ENCODE measurements at regions not wholly inside any gene's neighbourhood (a gene's known extent, or its start where the extent isn't known, plus 50 kb on each side); places are given as distances from the start of the nearest gene placed in this dataset.

- no peaks in the 10 kb centered on the region for H3K9me3 ChIP-seq
- H3K4me1 ChIP-seq = peaks cover 18% of the 10 kb centered on the region
- ATAC-seq = no peak
- no peak for DNase-seq
- no peak overlapping the region for H3K4me3 ChIP-seq
- no peaks in the 10 kb centered on the region for H3K27me3 ChIP-seq (ENCODE audit: low read depth)
- no peak overlapping the region for H3K27ac ChIP-seq
- intact Hi-C loops (cut with DNase I) = no loop called here
- no peak for TF ChIP-seq CTCF (IDR thresholded peaks at IDR 0.05)
- H3K36me3 ChIP-seq = no peaks in the 10 kb centered on the region
Observed at GRCh38 chr14:101411151-101411550, 150.1 kb upstream of the DIO3 start.

- Histone ChIP-seq H3K4me3 (no peak overlapping the region), H3K27me3 (ENCODE audit: low read depth) (no peaks in the 10 kb centered on the region), H3K9me3 (no peaks in the 10 kb centered on the region), H3K4me1 (peaks cover 15% of the 10 kb centered on the region), H3K27ac (no peak overlapping the region), H3K36me3 (no peaks in the 10 kb centered on the region)
- intact Hi-C loops (cut with DNase I) = no loop called here
- TF ChIP-seq CTCF (IDR thresholded peaks at IDR 0.05) = no peak
- DNase-seq (no peak), ATAC-seq (no peak)
Observed at GRCh38 chr14:101411779-101412178, 149.5 kb upstream of the DIO3 start.

- peaks cover 6% of the 10 kb centered on the region for H3K4me1 ChIP-seq
- intact Hi-C loops (cut with DNase I) = no loop called here
- ATAC-seq = no peak
- no peaks in the 10 kb centered on the region for H3K9me3 ChIP-seq
- H3K4me3 ChIP-seq = no peak overlapping the region
- no peaks in the 10 kb centered on the region for H3K36me3 ChIP-seq
- no peaks in the 10 kb centered on the region for H3K27me3 ChIP-seq (ENCODE audit: low read depth)
- H3K27ac ChIP-seq = no peak overlapping the region
- no peak for DNase-seq
- no peak for TF ChIP-seq CTCF (IDR thresholded peaks at IDR 0.05)
Observed at GRCh38 chr14:101412739-101413138, 148.6 kb upstream of the DIO3 start.

GRCh38 chr14:101417434-101417833, 143.9 kb upstream of the DIO3 start:
- no peaks in the 10 kb centered on the region for H3K4me1 ChIP-seq
- no peaks in the 10 kb centered on the region for H3K36me3 ChIP-seq
- no peak overlapping the region for H3K4me3 ChIP-seq
- peaks cover 4% of the 10 kb centered on the region for H3K27me3 ChIP-seq (ENCODE audit: low read depth)
- no peaks in the 10 kb centered on the region for H3K9me3 ChIP-seq
- no peak for TF ChIP-seq CTCF (IDR thresholded peaks at IDR 0.05)
- no peak overlapping the region for H3K27ac ChIP-seq
- DNase-seq = no peak
- ATAC-seq = no peak
- intact Hi-C loops (cut with DNase I) = no loop called here

- no peaks in the 10 kb centered on the region for H3K9me3 ChIP-seq
- no peak for ATAC-seq
- TF ChIP-seq CTCF (IDR thresholded peaks at IDR 0.05) = no peak
- no peak overlapping the region for H3K4me3 ChIP-seq
- H3K27me3 ChIP-seq (ENCODE audit: low read depth) = peaks cover 4% of the 10 kb centered on the region
- H3K27ac ChIP-seq = no peak overlapping the region
- DNase-seq = no peak
- no peaks in the 10 kb centered on the region for H3K36me3 ChIP-seq
- H3K4me1 ChIP-seq = no peaks in the 10 kb centered on the region
- intact Hi-C loops (cut with DNase I) = no loop called here
Observed at GRCh38 chr14:101418601-101419000, 142.7 kb upstream of the DIO3 start.

- peaks cover 4% of the 10 kb centered on the region for H3K9me3 ChIP-seq
- H3K27ac ChIP-seq = no peak overlapping the region
- no peak overlapping the region for H3K4me3 ChIP-seq
- H3K4me1 ChIP-seq = no peaks in the 10 kb centered on the region
- H3K27me3 ChIP-seq (ENCODE audit: low read depth) = no peaks in the 10 kb centered on the region
- ATAC-seq = no peak
- DNase-seq = no peak
- H3K36me3 ChIP-seq = no peaks in the 10 kb centered on the region
- intact Hi-C loops (cut with DNase I) = no loop called here
- no peak for TF ChIP-seq CTCF (IDR thresholded peaks at IDR 0.05)
Observed at GRCh38 chr14:101426466-101426865, 134.8 kb upstream of the DIO3 start.

All from lower lobe of right lung (tissue), 2 donors.